ENCODE measurements at regions not wholly inside any gene's neighbourhood (a gene's known extent, or its start where the extent isn't known, plus 50 kb on each side); places are given as distances from the start of the nearest gene placed in this dataset.
"Not testable (repeated sequence)": the region's sequence is repeated elsewhere in the genome, so short reads cannot be mapped to it uniquely, and the experiment has no call there.

GRCh38 chr12:30181334-30181733 lies 397.6 kb upstream of the TMTC1 start:
- Mint-ChIP-seq H3K4me3 (no peak overlapping the region), H3K4me1 (no peaks in the 10 kb centered on the region), H3K36me3 (ENCODE audit: low read depth) (no peaks in the 10 kb centered on the region), H3K27me3 (no peaks in the 10 kb centered on the region), H3K27ac (no peak overlapping the region), H3K9me3 (no peaks in the 10 kb centered on the region)
- intact Hi-C loops (cut with micrococcal nuclease), result no loop called here
- DNase-seq, result no peak

- Mint-ChIP-seq H3K9me3 (no peaks in the 10 kb centered on the region), H3K27ac (no peak overlapping the region), H3K4me3 (no peak overlapping the region), H3K27me3 (no peaks in the 10 kb centered on the region), H3K4me1 (no peaks in the 10 kb centered on the region), H3K36me3 (ENCODE audit: low read depth) (no peaks in the 10 kb centered on the region)
- no peak for DNase-seq
- intact Hi-C loops (cut with micrococcal nuclease), result no loop called here
These were observed 396.9 kb upstream of the TMTC1 start for GRCh38 chr12:30180602-30181001.

DNA sequence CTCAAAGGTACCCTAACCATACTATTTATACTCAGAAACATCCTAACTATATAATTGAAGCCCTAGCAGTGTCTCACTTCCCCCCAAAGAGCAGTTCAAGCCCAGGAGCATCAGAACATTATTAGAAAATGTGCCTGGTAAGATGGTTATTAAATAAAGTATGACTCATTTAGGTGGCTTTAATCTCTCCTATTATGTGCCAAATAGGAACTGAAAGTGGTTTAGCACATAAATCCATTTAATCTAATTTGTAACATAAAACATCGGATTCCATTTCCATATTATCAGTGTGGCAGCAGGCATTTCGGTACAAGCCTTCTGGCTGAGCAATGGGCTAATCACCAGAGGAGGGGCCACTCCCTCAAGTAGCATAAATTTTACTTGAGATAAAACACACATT lies 395.2 kb upstream of the TMTC1 start:
- no peaks in the 10 kb centered on the region for H3K27me3 Mint-ChIP-seq
- no peak overlapping the region for H3K27ac Mint-ChIP-seq
- H3K36me3 Mint-ChIP-seq (ENCODE audit: low read depth), result no peaks in the 10 kb centered on the region
- DNase-seq, result no peak
- H3K9me3 Mint-ChIP-seq, result no peaks in the 10 kb centered on the region
- H3K4me3 Mint-ChIP-seq, result no peak overlapping the region
- intact Hi-C loops (cut with micrococcal nuclease), result no loop called here
- no peaks in the 10 kb centered on the region for H3K4me1 Mint-ChIP-seq

DNA sequence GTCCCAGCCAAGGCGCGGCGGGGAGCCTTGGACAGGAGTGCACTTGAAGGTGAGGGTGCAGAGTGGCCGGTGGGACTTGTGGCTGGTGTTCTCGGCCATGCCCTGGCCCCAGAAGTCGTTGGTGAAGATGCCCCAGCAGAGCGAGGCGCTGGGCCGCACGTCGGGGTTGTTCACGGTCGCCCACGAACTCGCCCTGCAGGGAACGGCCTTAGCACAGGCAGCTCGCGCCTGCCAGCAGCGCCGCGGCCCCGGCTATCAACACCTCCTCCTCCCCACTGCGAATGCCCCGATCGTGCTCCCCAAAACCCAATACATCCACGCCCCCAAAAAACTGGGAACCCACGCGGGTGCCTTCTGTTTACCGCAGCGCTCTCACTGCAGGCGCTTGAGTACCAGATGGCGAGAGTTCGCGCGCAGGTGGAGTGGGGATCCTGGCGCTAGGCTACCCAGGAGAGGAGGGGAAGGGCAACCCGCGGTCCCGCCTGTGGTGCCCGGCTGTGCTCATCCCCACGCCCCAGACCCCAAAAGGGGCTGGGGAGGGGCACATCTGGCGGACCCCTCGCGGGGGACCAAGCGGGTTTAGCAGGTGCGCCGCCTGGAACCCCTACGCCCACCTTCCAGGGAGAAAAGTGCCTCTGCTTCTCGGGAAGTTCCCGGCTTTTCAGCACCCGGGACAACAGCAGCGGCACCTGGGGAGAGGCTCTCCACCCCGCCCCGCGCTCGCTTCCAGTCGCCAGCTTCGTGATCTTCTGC lies 386.3 kb upstream of the TMTC1 start:
- no peak for DNase-seq
- intact Hi-C loops (cut with micrococcal nuclease), result no loop called here
- Mint-ChIP-seq H3K4me1 (no peaks in the 10 kb centered on the region), H3K9me3 (no peaks in the 10 kb centered on the region), H3K4me3 (no peak overlapping the region), H3K36me3 (ENCODE audit: low read depth) (no peaks in the 10 kb centered on the region), H3K27ac (no peak overlapping the region), H3K27me3 (peaks cover 8% of the 10 kb centered on the region)

DNA sequence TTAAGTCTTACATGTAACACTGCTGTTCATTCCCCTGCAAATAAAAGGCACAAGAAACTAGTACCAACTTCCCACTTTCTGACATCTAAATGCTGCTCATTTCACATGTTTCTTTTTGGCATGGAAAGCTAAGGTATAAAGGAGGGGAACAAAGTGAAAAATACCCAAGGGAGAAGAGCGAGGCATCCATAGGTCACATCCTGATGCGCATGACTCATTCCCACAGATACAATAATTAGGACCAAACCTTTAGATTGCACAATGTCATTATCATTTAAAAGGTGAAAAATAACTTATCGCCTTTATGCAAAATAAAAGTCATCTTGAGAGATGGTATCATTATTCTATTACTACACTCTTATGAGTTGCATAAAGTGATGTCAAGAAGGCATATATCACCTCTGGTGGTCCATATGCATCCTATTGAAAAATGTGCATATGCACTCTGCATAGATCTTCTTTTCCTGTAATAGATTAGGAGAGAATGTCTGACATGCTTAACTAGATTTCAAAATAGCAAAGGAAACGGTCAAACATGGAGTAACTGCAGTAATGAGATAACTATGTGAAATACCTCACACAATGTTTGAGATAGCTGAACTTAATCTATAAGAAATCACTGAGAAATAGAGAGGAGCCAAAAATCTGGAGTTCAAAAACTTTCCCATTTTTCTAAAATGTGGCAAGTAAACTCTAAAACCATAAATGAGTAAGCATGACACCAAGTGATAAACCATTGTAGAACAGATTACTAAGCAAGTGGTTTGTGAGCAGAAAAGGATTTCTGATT lies 382.5 kb upstream of the TMTC1 start:
- H3K9me3 Mint-ChIP-seq, result no peaks in the 10 kb centered on the region
- intact Hi-C loops (cut with micrococcal nuclease), result no loop called here
- no peaks in the 10 kb centered on the region for H3K36me3 Mint-ChIP-seq (ENCODE audit: low read depth)
- DNase-seq, result no peak
- peaks cover 5% of the 10 kb centered on the region for H3K27me3 Mint-ChIP-seq
- H3K4me3 Mint-ChIP-seq, result no peak overlapping the region
- H3K27ac Mint-ChIP-seq, result no peak overlapping the region
- H3K4me1 Mint-ChIP-seq, result no peaks in the 10 kb centered on the region

DNA sequence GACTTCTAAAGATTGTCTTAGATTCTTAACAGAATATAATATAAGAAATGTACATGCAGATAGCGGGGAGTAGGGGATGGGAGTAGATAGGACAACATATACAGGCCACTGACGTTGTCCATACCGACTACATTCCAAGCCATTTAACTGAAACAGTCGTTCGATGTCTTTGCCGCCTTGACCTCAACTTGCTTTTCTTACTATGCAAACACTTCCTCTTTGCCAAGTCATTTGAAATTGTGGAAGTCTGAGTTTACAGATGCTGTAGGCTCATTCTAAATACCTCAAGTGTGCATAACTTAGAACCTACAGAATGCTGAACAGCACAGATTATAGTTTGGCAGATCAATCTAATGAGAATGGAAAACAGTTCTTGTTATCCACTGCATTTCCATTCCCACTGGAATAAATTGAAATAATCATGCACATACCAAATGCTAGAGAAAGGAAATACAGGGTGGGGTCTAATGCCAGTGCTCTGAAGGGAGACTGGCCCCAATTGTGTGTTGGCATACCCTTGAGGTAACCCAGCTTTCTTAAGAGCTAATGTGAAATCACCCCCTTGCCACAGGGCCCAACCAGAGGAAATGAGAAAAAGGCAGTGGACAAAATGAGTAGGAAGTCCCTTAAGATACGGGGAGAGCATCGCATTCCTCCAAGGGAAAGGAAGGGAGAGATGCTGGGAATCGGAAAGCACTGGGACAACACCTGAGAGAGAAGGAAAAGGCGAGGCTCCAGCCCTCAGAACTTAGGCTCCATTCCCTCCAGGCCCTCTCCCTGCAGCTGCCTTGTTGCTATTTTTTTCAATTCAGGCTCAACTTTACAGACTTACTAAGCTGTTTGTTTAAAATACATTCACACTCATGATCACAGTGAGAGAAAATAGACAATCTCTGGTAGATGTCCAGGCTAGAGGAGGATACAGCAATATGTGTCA lies 380.9 kb upstream of the TMTC1 start:
- Mint-ChIP-seq H3K27ac (no peak overlapping the region), H3K9me3 (no peaks in the 10 kb centered on the region), H3K4me1 (no peaks in the 10 kb centered on the region), H3K36me3 (ENCODE audit: low read depth) (no peaks in the 10 kb centered on the region), H3K27me3 (no peaks in the 10 kb centered on the region), H3K4me3 (no peak overlapping the region)
- intact Hi-C loops (cut with micrococcal nuclease), result no loop called here
- DNase-seq, result no peak

DNA sequence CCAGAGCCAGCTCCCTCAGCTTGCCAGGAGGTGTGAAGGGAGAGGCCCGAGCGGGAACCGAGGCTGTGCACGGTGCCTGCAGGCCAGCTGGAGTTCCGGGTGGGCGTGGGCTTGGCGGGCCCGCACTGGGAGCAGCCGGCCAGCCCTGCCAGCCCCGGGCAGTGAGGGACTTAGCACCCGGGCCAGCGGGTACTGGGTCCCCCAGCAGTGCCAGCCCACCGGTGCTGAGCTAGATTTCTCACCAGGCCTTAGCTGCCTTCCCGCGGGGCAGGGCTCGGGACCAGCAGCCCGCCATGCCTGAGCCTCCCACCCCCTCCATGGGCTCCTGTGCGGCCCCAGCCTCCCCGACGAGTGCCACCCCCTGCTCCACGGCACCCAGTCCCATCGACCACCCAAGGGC lies 373.1 kb upstream of the TMTC1 start:
- H3K4me3 Mint-ChIP-seq; DNase-seq; intact Hi-C loops (cut with micrococcal nuclease); H3K4me1 Mint-ChIP-seq; H3K36me3 Mint-ChIP-seq (ENCODE audit: low read depth); H3K27me3 Mint-ChIP-seq; H3K27ac Mint-ChIP-seq; H3K9me3 Mint-ChIP-seq: not testable (repeated sequence)

- H3K4me3 Mint-ChIP-seq, result no peak overlapping the region
- no peaks in the 10 kb centered on the region for H3K36me3 Mint-ChIP-seq (ENCODE audit: low read depth)
- H3K27me3 Mint-ChIP-seq, result no peaks in the 10 kb centered on the region
- H3K9me3 Mint-ChIP-seq, result no peaks in the 10 kb centered on the region
- DNase-seq, result no peak
- H3K4me1 Mint-ChIP-seq, result no peaks in the 10 kb centered on the region
- H3K27ac Mint-ChIP-seq, result no peak overlapping the region
- intact Hi-C loops (cut with micrococcal nuclease), result no loop called here
These were observed 371.4 kb upstream of the TMTC1 start for GRCh38 chr12:30155001-30155730.

DNA sequence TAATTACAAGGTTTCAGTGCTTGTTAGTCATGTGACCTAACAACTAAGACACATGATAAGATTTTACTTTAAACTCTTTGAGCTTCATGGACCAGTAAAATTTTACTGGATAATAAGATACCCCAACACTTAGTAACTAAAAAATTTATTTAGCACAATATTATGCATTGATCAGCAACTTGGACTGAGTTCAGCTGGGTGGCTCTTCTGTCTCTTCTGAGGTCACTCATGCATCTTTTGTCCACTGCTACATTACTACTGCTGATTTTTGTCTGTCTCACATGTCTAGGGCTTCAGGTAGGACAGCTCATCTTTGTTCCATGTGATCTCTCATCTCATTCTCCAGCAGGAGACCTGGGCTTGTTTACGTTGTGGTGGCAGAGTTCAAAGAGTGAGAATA lies 370.2 kb upstream of the TMTC1 start:
- no peak overlapping the region for H3K27ac Mint-ChIP-seq
- H3K27me3 Mint-ChIP-seq, result no peaks in the 10 kb centered on the region
- no peaks in the 10 kb centered on the region for H3K9me3 Mint-ChIP-seq
- H3K4me3 Mint-ChIP-seq, result no peak overlapping the region
- no peaks in the 10 kb centered on the region for H3K36me3 Mint-ChIP-seq (ENCODE audit: low read depth)
- no peak for DNase-seq
- intact Hi-C loops (cut with micrococcal nuclease), result no loop called here
- no peaks in the 10 kb centered on the region for H3K4me1 Mint-ChIP-seq

DNA sequence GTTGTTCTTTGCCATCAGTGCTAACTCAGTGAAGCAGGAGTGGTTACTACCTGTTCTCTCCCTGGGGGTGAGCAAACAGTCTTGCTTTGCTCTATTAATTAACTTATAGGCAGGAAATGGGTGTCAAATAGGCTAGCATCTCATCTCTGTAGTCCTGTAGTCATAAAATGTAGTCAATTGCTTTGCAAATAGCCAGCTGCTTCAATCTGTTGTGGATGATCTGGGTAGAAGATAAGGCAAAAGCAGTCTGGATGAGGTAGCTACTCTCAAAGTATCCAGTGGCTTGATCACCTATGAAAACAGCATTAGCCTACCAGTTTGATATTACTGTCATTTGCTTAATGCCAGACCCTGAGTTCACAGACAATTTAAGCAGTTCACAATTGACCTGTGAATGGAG lies 369.0 kb upstream of the TMTC1 start:
- intact Hi-C loops (cut with micrococcal nuclease), result no loop called here
- Mint-ChIP-seq H3K4me3 (no peak overlapping the region), H3K27me3 (no peaks in the 10 kb centered on the region), H3K36me3 (ENCODE audit: low read depth) (no peaks in the 10 kb centered on the region), H3K4me1 (no peaks in the 10 kb centered on the region), H3K27ac (no peak overlapping the region), H3K9me3 (no peaks in the 10 kb centered on the region)
- no peak for DNase-seq

GRCh38 chr12:30151831-30152230 lies 368.1 kb upstream of the TMTC1 start:
- Mint-ChIP-seq H3K36me3 (ENCODE audit: low read depth) (no peaks in the 10 kb centered on the region), H3K4me3 (no peak overlapping the region), H3K27me3 (no peaks in the 10 kb centered on the region), H3K4me1 (no peaks in the 10 kb centered on the region), H3K9me3 (no peaks in the 10 kb centered on the region), H3K27ac (no peak overlapping the region)
- intact Hi-C loops (cut with micrococcal nuclease), result no loop called here
- no peak for DNase-seq

DNA sequence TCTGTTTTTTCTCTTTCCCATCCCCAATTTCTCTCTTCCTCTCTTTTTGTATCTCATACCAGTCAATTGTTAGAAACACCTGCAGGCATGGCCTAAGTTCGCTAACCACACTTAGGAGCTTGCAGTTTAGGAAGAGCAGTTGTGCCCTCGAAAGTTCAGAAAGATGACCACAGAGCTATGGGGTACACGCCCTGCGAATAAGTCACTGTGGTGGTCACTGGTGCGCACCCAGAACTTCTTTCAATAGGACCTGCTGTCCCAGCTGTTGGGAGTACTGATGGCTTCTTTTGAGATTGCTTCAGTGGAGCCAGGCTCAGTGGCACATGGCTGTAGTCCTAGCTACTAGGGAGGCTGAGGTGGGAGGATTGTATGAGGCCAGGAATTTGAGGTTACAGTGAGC lies 362.8 kb upstream of the TMTC1 start:
- no peaks in the 10 kb centered on the region for H3K4me1 Mint-ChIP-seq
- H3K36me3 Mint-ChIP-seq (ENCODE audit: low read depth), result no peaks in the 10 kb centered on the region
- H3K9me3 Mint-ChIP-seq, result no peaks in the 10 kb centered on the region
- DNase-seq, result no peak
- no peaks in the 10 kb centered on the region for H3K27me3 Mint-ChIP-seq
- no peak overlapping the region for H3K4me3 Mint-ChIP-seq
- no peak overlapping the region for H3K27ac Mint-ChIP-seq
- intact Hi-C loops (cut with micrococcal nuclease), result no loop called here

DNA sequence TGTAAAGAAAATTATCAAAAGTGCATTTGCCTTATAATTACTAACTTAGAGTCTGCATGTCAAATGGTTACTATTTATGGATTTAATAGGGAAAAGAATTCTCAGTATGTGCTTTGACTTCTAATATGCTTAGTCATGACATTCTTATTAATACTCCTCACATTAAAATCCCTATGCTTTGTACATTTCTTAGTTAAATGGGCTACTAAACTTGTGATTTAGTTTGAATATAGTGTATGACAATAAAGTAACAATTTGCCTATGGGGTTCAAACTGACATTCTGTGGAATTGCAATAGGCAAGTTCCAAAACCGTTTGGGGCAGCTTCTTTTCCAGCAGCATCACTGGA lies 361.9 kb upstream of the TMTC1 start:
- intact Hi-C loops (cut with micrococcal nuclease), result no loop called here
- Mint-ChIP-seq H3K4me1 (no peaks in the 10 kb centered on the region), H3K27ac (no peak overlapping the region), H3K36me3 (ENCODE audit: low read depth) (no peaks in the 10 kb centered on the region), H3K4me3 (no peak overlapping the region), H3K9me3 (no peaks in the 10 kb centered on the region), H3K27me3 (no peaks in the 10 kb centered on the region)
- no peak for DNase-seq
